H9 (cell line): ENCODE measurements at regions not wholly inside any gene's neighbourhood (a gene's known extent, or its start where the extent isn't known, plus 50 kb on each side); places are given as distances from the start of the nearest gene placed in this dataset.

ENCODE experiments used
- DNase-seq: peaks from one replicate; pipeline ENCODE4 v3.0.0-alpha.2; 2017
- H2AFZ ChIP-seq: one replicate; pipeline ENCODE4 v1.6.1; 2013; ENCODE audit warnings: mild to moderate bottlenecking, low read length, control low read depth, moderate library complexity
- H2AK5ac ChIP-seq: 2 replicates; pipeline ENCODE4 v1.6.1; 2013; ENCODE audit warnings: low read length, control low read depth, mixed read lengths; ENCODE audit not compliant: insufficient read length
- H2BK120ac ChIP-seq: one replicate; pipeline ENCODE4 v1.6.1; 2013; ENCODE audit warnings: low read depth, mild to moderate bottlenecking, low read length, control low read depth, inconsistent platforms; ENCODE audit not compliant: poor library complexity, severe bottlenecking
- H2BK12ac ChIP-seq: 2 replicates; pipeline ENCODE4 v1.6.1; 2013; ENCODE audit warnings: low read length, control low read depth, mixed read lengths, low read depth; ENCODE audit not compliant: insufficient read length
- H2BK15ac ChIP-seq: 2 replicates; pipeline ENCODE4 v1.6.1; 2013; ENCODE audit warnings: low read depth, low read length, control low read depth
- H2BK20ac ChIP-seq: one replicate; pipeline ENCODE4 v1.6.1; 2013; ENCODE audit warnings: low read depth, mild to moderate bottlenecking, low read length, control low read depth, inconsistent platforms; ENCODE audit not compliant: poor library complexity, severe bottlenecking
- H2BK5ac ChIP-seq: 2 replicates; pipeline ENCODE4 v1.6.1; 2013; ENCODE audit warnings: low read length, control low read depth, mixed read lengths; ENCODE audit not compliant: insufficient read length
- H3K14ac ChIP-seq: 2 replicates; pipeline ENCODE4 v1.6.1; 2013; ENCODE audit warnings: low read length, control low read depth; ENCODE audit not compliant: insufficient read depth
- H3K18ac ChIP-seq: 2 replicates; pipeline ENCODE4 v1.6.1; 2013; ENCODE audit warnings: low read depth, mild to moderate bottlenecking, mixed read lengths, low read length, control low read depth; ENCODE audit not compliant: insufficient read length
- H3K23ac ChIP-seq: 2 replicates; pipeline ENCODE4 v1.6.1; 2013; ENCODE audit warnings: low read length, control low read depth, mixed read lengths, low read depth; ENCODE audit not compliant: insufficient read length
- H3K23me2 ChIP-seq: 2 replicates; pipeline ENCODE4 v1.6.1; 2013; ENCODE audit warnings: low read depth, mild to moderate bottlenecking, mixed read lengths, low read length, control low read depth; ENCODE audit not compliant: insufficient read length, poor library complexity, severe bottlenecking
- H3K27ac ChIP-seq: 2 replicates; pipeline ENCODE4 v1.5.1; 2013; ENCODE audit warnings: low read length, control low read depth, mixed read lengths, low read depth; ENCODE audit not compliant: insufficient read length
- H3K27me3 ChIP-seq: 2 replicates; pipeline ENCODE4 v1.6.1; 2013; ENCODE audit warnings: low read length, control low read depth, inconsistent platforms; ENCODE audit not compliant: insufficient read depth
- H3K4ac ChIP-seq: 2 replicates; pipeline ENCODE4 v1.6.1; 2013; ENCODE audit warnings: low read depth, mild to moderate bottlenecking, control low read depth, inconsistent platforms, low read length, moderate library complexity
- H3K4me1 ChIP-seq: 2 replicates; pipeline ENCODE4 v1.6.1; 2013; ENCODE audit warnings: low read length, control low read depth, inconsistent platforms; ENCODE audit not compliant: insufficient read depth
- H3K4me2 ChIP-seq: 2 replicates; pipeline ENCODE4 v1.6.1; 2013; ENCODE audit warnings: low read length, control low read depth, mixed read lengths; ENCODE audit not compliant: insufficient read length, insufficient read depth
- H3K56ac ChIP-seq: 2 replicates; pipeline ENCODE4 v1.6.1; 2013; ENCODE audit warnings: low read depth, mild to moderate bottlenecking, mixed read lengths, low read length, control low read depth; ENCODE audit not compliant: insufficient read length
- H3K79me1 ChIP-seq: 2 replicates; pipeline ENCODE4 v1.6.1; 2013; ENCODE audit warnings: low read depth, mild to moderate bottlenecking, moderate library complexity, low read length, control low read depth, inconsistent platforms; ENCODE audit not compliant: insufficient read depth, poor library complexity, severe bottlenecking
- H3K79me2 ChIP-seq: 2 replicates; pipeline ENCODE4 v1.6.1; 2013; ENCODE audit warnings: low read length, control low read depth, inconsistent platforms; ENCODE audit not compliant: insufficient read depth
- H3K9ac ChIP-seq: 2 replicates; pipeline ENCODE4 v1.6.1; 2013; ENCODE audit warnings: low read length, control low read depth, mixed read lengths; ENCODE audit not compliant: insufficient read length; ENCODE audit errors: extremely low read depth
- H3K9me3 ChIP-seq: one replicate; pipeline ENCODE4 v1.6.1; 2013; ENCODE audit warnings: low read depth, low read length, inconsistent platforms; ENCODE audit not compliant: control insufficient read depth
- H3T11ph ChIP-seq: one replicate; pipeline ENCODE4 v1.6.1; 2013; ENCODE audit warnings: mild to moderate bottlenecking, low read length, control low read depth, inconsistent platforms
- H4K20me1 ChIP-seq: one replicate; pipeline ENCODE4 v1.6.1; 2013; ENCODE audit not compliant: control insufficient read depth, insufficient read length, insufficient read depth
- H4K5ac ChIP-seq: 2 replicates; pipeline ENCODE4 v1.6.1; 2013; ENCODE audit warnings: low read depth, mild to moderate bottlenecking, mixed read lengths, low read length, control low read depth; ENCODE audit not compliant: insufficient read length
- H4K8ac ChIP-seq: replicated peaks from 2 replicates; pipeline ENCODE4 v1.6.1; 2013; ENCODE audit warnings: low read length, control low read depth, mixed read lengths, low read depth; ENCODE audit not compliant: insufficient read length
- H4K91ac ChIP-seq: 2 replicates; pipeline ENCODE4 v1.6.1; 2013; ENCODE audit warnings: low read depth, mild to moderate bottlenecking, moderate library complexity, mixed read lengths, low read length, control low read depth; ENCODE audit not compliant: insufficient read length
- H3K27ac Mint-ChIP-seq, 3 experiments: 2 replicates in 2 of 3; 3 replicates in 1 of 3; pipeline ENCODE4 v1.8.0; 2020 to 2021; ENCODE audit warnings: mixed read lengths in 3 of 3, mild to moderate bottlenecking in 1 of 3, moderate library complexity in 1 of 3
- H3K27me3 Mint-ChIP-seq: 2 replicates; pipeline ENCODE4 v1.8.0; 2021; ENCODE audit warnings: low read depth, mild to moderate bottlenecking, moderate library complexity, mixed read lengths
- H3K36me3 Mint-ChIP-seq, 3 experiments: 2 replicates in 2 of 3; 3 replicates in 1 of 3; pipeline ENCODE4 v1.8.0; 2020 to 2021; ENCODE audit warnings: low read depth in 3 of 3, mixed read lengths in 3 of 3; ENCODE audit not compliant: insufficient read depth in 1 of 3
- H3K4me1 Mint-ChIP-seq, 2 experiments: 2 replicates each; pipeline ENCODE4 v1.8.0; 2020; ENCODE audit warnings: mixed read lengths in 2 of 2
- H3K4me3 Mint-ChIP-seq, 2 experiments: 2 replicates in 1 of 2; 3 replicates in 1 of 2; pipeline ENCODE4 v1.8.0; 2020 to 2021; ENCODE audit warnings: mild to moderate bottlenecking in 2 of 2, mixed read lengths in 2 of 2, moderate library complexity in 1 of 2
- H3K9me3 Mint-ChIP-seq, 2 experiments: 2 replicates in 1 of 2; 3 replicates in 1 of 2; pipeline ENCODE4 v1.8.0; 2020; ENCODE audit warnings: mild to moderate bottlenecking in 2 of 2, mixed read lengths in 2 of 2, moderate library complexity in 1 of 2
- WGBS: extraction: QIAGEN DNeasy Blood & Tissue Kit; methylation state at CpG from one replicate; pipeline ENCODE4 v1.1.7; 2013; ENCODE audit warnings: missing lambda C conversion rate, low lambda C conversion rate, mixed read lengths; ENCODE audit not compliant: insufficient read length; ENCODE audit errors: extremely low coverage; 5-methylcytosine and 5-hydroxymethylcytosine counted together
- TF ChIP-seq, protein P1 (sequence below): fragments of 200-600 bp; sonication (generic); conservative IDR thresholded peaks from 3 replicates; pipeline ENCODE4 v1.8.0; 2021; ENCODE audit warnings: antibody characterized with exemption, mild to moderate bottlenecking

DNA sequence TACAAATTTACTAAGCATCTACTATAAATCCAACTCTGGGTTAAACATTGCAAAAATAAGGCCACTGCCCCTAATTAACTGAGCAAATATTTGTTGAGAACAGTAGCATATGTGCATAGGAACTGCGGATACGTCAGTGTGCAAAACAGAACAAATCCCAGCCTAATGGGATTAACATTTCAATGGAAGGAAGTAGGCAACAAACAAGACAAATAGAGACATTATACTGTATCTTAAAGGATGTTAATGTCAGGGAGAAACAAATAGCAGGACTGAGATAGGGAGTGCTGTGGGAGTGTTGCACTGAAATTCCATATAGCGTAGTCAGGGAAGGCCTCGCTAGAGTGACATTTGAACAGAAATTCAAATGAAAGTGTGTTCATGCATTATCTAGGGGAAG, 89.7 kb upstream of the KCNAB1 start:
- H3K79me2 ChIP-seq: no peaks in the 10 kb centered on the region
- peaks cover 3% of the 10 kb centered on the region; the same call in 1 of the 2 replicates for H3K4me1 ChIP-seq
- DNase-seq: no peak
- H3K27ac ChIP-seq: no peak overlapping the region
- H4K5ac ChIP-seq: no peak overlapping the region
- H2BK15ac ChIP-seq: no peak overlapping the region
- Mint-ChIP-seq H3K27ac (0 out of 7 replicates have a peak overlapping the region, but pooled peaks of 1 of the 3 experiments have one; percentile 9), H3K4me1 (peaks cover 14 to 18% of the 10 kb centered on the region in 2 experiments), H3K36me3 (peaks cover 0 to 7% (median 3%) of the 10 kb centered on the region in 3 experiments; a peak in 3 of 7 replicates), H3K4me3 (no peak overlapping the region), H3K27me3 (no peaks in the 10 kb centered on the region; the same call in 1 of the 2 replicates), H3K9me3 (peaks cover 0 to 5% of the 10 kb centered on the region in 2 experiments; a peak in 4 of 5 replicates)
- H3T11ph ChIP-seq: no peak overlapping the region
- H4K91ac ChIP-seq: no peak overlapping the region
- no peak overlapping the region for H4K8ac ChIP-seq
- no peaks in the 10 kb centered on the region for H3K27me3 ChIP-seq
- H3K14ac ChIP-seq: no peak overlapping the region
- no peak overlapping the region for H2BK12ac ChIP-seq
- no peak overlapping the region for H3K9ac ChIP-seq
- no peak overlapping the region for H3K18ac ChIP-seq
- H3K56ac ChIP-seq: no peak overlapping the region
- H2BK20ac ChIP-seq: no peak overlapping the region
- WGBS: no CpG with 5 or more reads among the region's 4 CpGs
- H2BK5ac ChIP-seq: no peak overlapping the region
- no peaks in the 10 kb centered on the region for H3K23me2 ChIP-seq
- H3K23ac ChIP-seq: no peak overlapping the region
- no peak overlapping the region for H3K4ac ChIP-seq
- H2AFZ ChIP-seq: no peak overlapping the region
- TF ChIP-seq, protein P1, sequence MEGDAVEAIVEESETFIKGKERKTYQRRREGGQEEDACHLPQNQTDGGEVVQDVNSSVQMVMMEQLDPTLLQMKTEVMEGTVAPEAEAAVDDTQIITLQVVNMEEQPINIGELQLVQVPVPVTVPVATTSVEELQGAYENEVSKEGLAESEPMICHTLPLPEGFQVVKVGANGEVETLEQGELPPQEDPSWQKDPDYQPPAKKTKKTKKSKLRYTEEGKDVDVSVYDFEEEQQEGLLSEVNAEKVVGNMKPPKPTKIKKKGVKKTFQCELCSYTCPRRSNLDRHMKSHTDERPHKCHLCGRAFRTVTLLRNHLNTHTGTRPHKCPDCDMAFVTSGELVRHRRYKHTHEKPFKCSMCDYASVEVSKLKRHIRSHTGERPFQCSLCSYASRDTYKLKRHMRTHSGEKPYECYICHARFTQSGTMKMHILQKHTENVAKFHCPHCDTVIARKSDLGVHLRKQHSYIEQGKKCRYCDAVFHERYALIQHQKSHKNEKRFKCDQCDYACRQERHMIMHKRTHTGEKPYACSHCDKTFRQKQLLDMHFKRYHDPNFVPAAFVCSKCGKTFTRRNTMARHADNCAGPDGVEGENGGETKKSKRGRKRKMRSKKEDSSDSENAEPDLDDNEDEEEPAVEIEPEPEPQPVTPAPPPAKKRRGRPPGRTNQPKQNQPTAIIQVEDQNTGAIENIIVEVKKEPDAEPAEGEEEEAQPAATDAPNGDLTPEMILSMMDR: no peak
- H4K20me1 ChIP-seq: no peaks in the 10 kb centered on the region
- no peaks in the 10 kb centered on the region for H3K79me1 ChIP-seq
- no peaks in the 10 kb centered on the region for H3K9me3 ChIP-seq
- H2BK120ac ChIP-seq: no peak overlapping the region
- no peak overlapping the region for H2AK5ac ChIP-seq
- H3K4me2 ChIP-seq: no peak overlapping the region
